BE2C (cell line): ENCODE measurements at regions not wholly inside any gene's neighbourhood (a gene's known extent, or its start where the extent isn't known, plus 50 kb on each side); places are given as distances from the start of the nearest gene placed in this dataset.

ENCODE experiments used
- DNase-seq: peaks from one replicate; pipeline ENCODE4 v3.0.0-alpha.2; 2020
- H3K27me3 ChIP-seq: fragments of 250-450 bp; sonication (Bioruptor Pico); 2 replicates; pipeline ENCODE4 v1.5.1; 2020; ENCODE audit warnings: mild to moderate bottlenecking
- H3K36me3 ChIP-seq: fragments of 250-450 bp; sonication (Bioruptor Pico); 2 replicates; pipeline ENCODE4 v1.5.1; 2020; ENCODE audit warnings: mild to moderate bottlenecking
- H3K4me1 ChIP-seq: fragments of 250-450 bp; sonication (Bioruptor Pico); 2 replicates; pipeline ENCODE4 v1.5.1; 2020
- H3K4me3 ChIP-seq: 2 replicates; pipeline ENCODE4 v1.5.1; 2011; ENCODE audit warnings: low read depth, low read length
- H3K9me3 ChIP-seq: fragments of 250-450 bp; sonication (Bioruptor Pico); 2 replicates; pipeline ENCODE4 v1.5.1; 2020
- CTCF ChIP-seq: IDR thresholded peaks from 2 replicates; pipeline ENCODE4 v1.5.1; 2012; ENCODE audit warnings: mild to moderate bottlenecking, low read depth, low read length

- no peaks in the 10 kb centered on the region for H3K36me3 ChIP-seq
- H3K27me3 ChIP-seq, result no peaks in the 10 kb centered on the region
- no peaks in the 10 kb centered on the region for H3K4me1 ChIP-seq
- no peak overlapping the region for H3K4me3 ChIP-seq
- DNase-seq, result no peak
- no peaks in the 10 kb centered on the region; the same call in 1 of the 2 replicates for H3K9me3 ChIP-seq
- TF ChIP-seq CTCF, result no peak
These were observed 280.6 kb upstream of the CLNK start for GRCh38 chr4:10965196-10965595.

- Histone ChIP-seq H3K4me3 (no peak overlapping the region), H3K36me3 (no peaks in the 10 kb centered on the region), H3K9me3 (no peaks in the 10 kb centered on the region), H3K27me3 (no peaks in the 10 kb centered on the region), H3K4me1 (no peaks in the 10 kb centered on the region)
- TF ChIP-seq CTCF, result no peak
- no peak for DNase-seq
These were observed 279.6 kb upstream of the CLNK start for GRCh38 chr4:10963958-10964703.

- Histone ChIP-seq H3K4me3 (no peak overlapping the region), H3K4me1 (no peaks in the 10 kb centered on the region), H3K36me3 (no peaks in the 10 kb centered on the region), H3K27me3 (no peaks in the 10 kb centered on the region), H3K9me3 (no peaks in the 10 kb centered on the region)
- DNase-seq, result no peak
- no peak for TF ChIP-seq CTCF
These were observed 278.7 kb upstream of the CLNK start for GRCh38 chr4:10963241-10963640.

- no peaks in the 10 kb centered on the region for H3K4me1 ChIP-seq
- no peaks in the 10 kb centered on the region for H3K9me3 ChIP-seq
- no peak overlapping the region for H3K4me3 ChIP-seq
- DNase-seq, result no peak
- H3K27me3 ChIP-seq, result no peaks in the 10 kb centered on the region
- H3K36me3 ChIP-seq, result no peaks in the 10 kb centered on the region
- no peak for TF ChIP-seq CTCF
These were observed 277.7 kb upstream of the CLNK start for GRCh38 chr4:10962246-10962645.

- Histone ChIP-seq H3K9me3 (no peaks in the 10 kb centered on the region), H3K4me3 (no peak overlapping the region), H3K36me3 (no peaks in the 10 kb centered on the region), H3K4me1 (no peaks in the 10 kb centered on the region), H3K27me3 (no peaks in the 10 kb centered on the region)
- no peak for DNase-seq
- no peak for TF ChIP-seq CTCF
These were observed 275.8 kb upstream of the CLNK start for GRCh38 chr4:10960389-10960788.

GRCh38 chr4:10959586-10959985 lies 275.0 kb upstream of the CLNK start:
- DNase-seq, result no peak
- Histone ChIP-seq H3K27me3 (no peaks in the 10 kb centered on the region), H3K9me3 (no peaks in the 10 kb centered on the region), H3K36me3 (no peaks in the 10 kb centered on the region), H3K4me3 (no peak overlapping the region), H3K4me1 (no peaks in the 10 kb centered on the region)
- TF ChIP-seq CTCF, result no peak
